Spleen (tissue), 7 donors: ENCODE measurements at regions not wholly inside any gene's neighbourhood (a gene's known extent, or its start where the extent isn't known, plus 50 kb on each side); places are given as distances from the start of the nearest gene placed in this dataset.

Source experiments
- CTCF ChIP-seq, 11 experiments: fragments of 200-600 bp in 7 of 11; fragments of 450-650 bp in 4 of 11; sonication (generic) in 4 of 11; IDR thresholded peaks in 8 of 11; conservative IDR thresholded peaks in 3 of 11; 1 replicate in 7 of 11; 2 replicates in 4 of 11; pipeline versions ENCODE4 v1.4.0 to v1.8.0; 2016 to 2021; ENCODE audit warnings: antibody characterized with exemption in 11 of 11, inconsistent platforms in 4 of 11, mild to moderate bottlenecking in 1 of 11
- POLR2A ChIP-seq, 3 donors: fragments of 450-650 bp; IDR thresholded peaks; one replicate each; pipeline ENCODE4 v1.5.1; 2017; ENCODE audit warnings: antibody characterized with exemption in 3 of 3, mild to moderate bottlenecking in 1 of 3
- donor health status: DM: no; HTN: no; CAD: no; lungs with moderate emphysema.
- donor health status: DM: no; HTN: no; CAD: no.
- donor health status: DM: no; HTN: no; CAD: no.

- no peak for TF ChIP-seq POLR2A (IDR thresholded peaks at IDR 0.05)
- TF ChIP-seq CTCF (IDR thresholded peaks at IDR 0.05 in 8 of 11, conservative IDR thresholded peaks at IDR 0.05 in 3 of 11): no peak
Observed at GRCh38 chrY:19268331-19268730, 476.2 kb downstream of the KDM5D start.
